HL-60 (cell line): ENCODE measurements at regions not wholly inside any gene's neighbourhood (a gene's known extent, or its start where the extent isn't known, plus 50 kb on each side); places are given as distances from the start of the nearest gene placed in this dataset.

ENCODE experiments used
- CTCF ChIP-seq: IDR thresholded peaks from one replicate; pipeline ENCODE4 v1.5.1; 2011; ENCODE audit warnings: low read length, control low read depth, inconsistent platforms; ENCODE audit not compliant: insufficient read depth
- POLR2AphosphoS5 ChIP-seq: IDR thresholded peaks from 2 replicates; pipeline ENCODE4 v1.6.1; 2012; ENCODE audit warnings: low read depth
- TF ChIP-seq, protein P1 (sequence below): IDR thresholded peaks from 2 replicates; pipeline ENCODE4 v1.6.1; 2012; ENCODE audit warnings: low read depth; ENCODE audit not compliant: insufficient replicate concordance

- no peak for TF ChIP-seq CTCF
- TF ChIP-seq, protein P1, sequence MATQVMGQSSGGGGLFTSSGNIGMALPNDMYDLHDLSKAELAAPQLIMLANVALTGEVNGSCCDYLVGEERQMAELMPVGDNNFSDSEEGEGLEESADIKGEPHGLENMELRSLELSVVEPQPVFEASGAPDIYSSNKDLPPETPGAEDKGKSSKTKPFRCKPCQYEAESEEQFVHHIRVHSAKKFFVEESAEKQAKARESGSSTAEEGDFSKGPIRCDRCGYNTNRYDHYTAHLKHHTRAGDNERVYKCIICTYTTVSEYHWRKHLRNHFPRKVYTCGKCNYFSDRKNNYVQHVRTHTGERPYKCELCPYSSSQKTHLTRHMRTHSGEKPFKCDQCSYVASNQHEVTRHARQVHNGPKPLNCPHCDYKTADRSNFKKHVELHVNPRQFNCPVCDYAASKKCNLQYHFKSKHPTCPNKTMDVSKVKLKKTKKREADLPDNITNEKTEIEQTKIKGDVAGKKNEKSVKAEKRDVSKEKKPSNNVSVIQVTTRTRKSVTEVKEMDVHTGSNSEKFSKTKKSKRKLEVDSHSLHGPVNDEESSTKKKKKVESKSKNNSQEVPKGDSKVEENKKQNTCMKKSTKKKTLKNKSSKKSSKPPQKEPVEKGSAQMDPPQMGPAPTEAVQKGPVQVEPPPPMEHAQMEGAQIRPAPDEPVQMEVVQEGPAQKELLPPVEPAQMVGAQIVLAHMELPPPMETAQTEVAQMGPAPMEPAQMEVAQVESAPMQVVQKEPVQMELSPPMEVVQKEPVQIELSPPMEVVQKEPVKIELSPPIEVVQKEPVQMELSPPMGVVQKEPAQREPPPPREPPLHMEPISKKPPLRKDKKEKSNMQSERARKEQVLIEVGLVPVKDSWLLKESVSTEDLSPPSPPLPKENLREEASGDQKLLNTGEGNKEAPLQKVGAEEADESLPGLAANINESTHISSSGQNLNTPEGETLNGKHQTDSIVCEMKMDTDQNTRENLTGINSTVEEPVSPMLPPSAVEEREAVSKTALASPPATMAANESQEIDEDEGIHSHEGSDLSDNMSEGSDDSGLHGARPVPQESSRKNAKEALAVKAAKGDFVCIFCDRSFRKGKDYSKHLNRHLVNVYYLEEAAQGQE = no peak
- TF ChIP-seq POLR2AphosphoS5 = no peak
These were observed 979.0 kb downstream of the TMTC2 start for GRCh38 chr12:83665634-83666218.
